Motor neuron (in vitro differentiated cells): ENCODE measurements at regions not wholly inside any gene's neighbourhood (a gene's known extent, or its start where the extent isn't known, plus 50 kb on each side); places are given as distances from the start of the nearest gene placed in this dataset.
"Not testable (repeated sequence)": the region's sequence is repeated elsewhere in the genome, so short reads cannot be mapped to it uniquely, and the experiment has no call there.

ENCODE experiments used
- ATAC-seq, 8 experiments: fragments of 200-7000 bp; cut with Tn5 transposase; replicated peaks in 6 of 8; 2 replicates each; pipeline ENCODE4 v1.8.0; 2021; ENCODE audit warnings: mild to moderate bottlenecking in 8 of 8, moderate library complexity in 8 of 8
- H3K27ac ChIP-seq, 2 donors: fragments of 250-450 bp; sonication (Bioruptor Pico); 2 replicates each; pipeline ENCODE4 v1.9.0; 2021; ENCODE audit warnings: antibody characterized with exemption in 2 of 2, mild to moderate bottlenecking in 2 of 2, moderate library complexity in 1 of 2
- H3K4me1 ChIP-seq, 2 donors: fragments of 250-450 bp; sonication (Bioruptor Pico); replicated peaks in 1 of 2; 2 replicates each; pipeline ENCODE4 v1.6.1; 2021; ENCODE audit warnings: antibody characterized with exemption in 2 of 2, mild to moderate bottlenecking in 2 of 2, moderate library complexity in 1 of 2
- H3K4me3 ChIP-seq, 5 donors: fragments of 250-450 bp; sonication (Bioruptor Pico); 2 replicates each; pipeline ENCODE4 v1.9.0; 2021; ENCODE audit warnings: antibody characterized with exemption in 5 of 5, mild to moderate bottlenecking in 5 of 5, moderate library complexity in 4 of 5
- WGBS, 10 experiments: fragments of 450-650 bp; shearing (Covaris generic); methylation state at CpG; one replicate each; pipeline ENCODE4 v1.0.0; 2022; 5-methylcytosine and 5-hydroxymethylcytosine counted together
- in situ Hi-C, 9 experiments: fragments of 400-800 bp; cut with MboI; loops; one replicate each; pipeline ENCODE4 v1.15.0; 2021; ENCODE audit warnings: low sequenced_read_pairs in 9 of 9, low pct_unique_long_range_greater_than_20kb in 2 of 9; ENCODE audit not compliant: unreplicated experiment in 9 of 9

DNA sequence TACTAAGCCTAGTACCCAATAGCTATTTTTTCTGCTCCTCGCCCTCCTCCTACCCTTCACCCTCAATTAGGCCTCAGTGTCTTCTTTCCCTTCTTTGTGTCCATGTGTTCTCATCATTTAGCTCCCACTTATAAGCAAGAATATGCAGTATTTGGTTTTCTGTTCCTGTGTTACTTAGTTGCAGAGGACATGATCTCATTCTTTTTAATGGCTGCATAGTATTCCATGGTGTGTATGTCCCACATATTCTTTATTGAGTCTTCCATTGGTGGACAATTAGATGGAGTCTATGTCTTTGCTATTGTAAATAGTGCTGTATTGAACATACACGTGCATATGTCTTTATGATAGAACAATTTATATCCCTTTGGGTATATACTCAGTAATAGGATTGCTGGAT is 106.9 kb upstream of the NR5A2 start:
- no peaks in the 10 kb centered on the region for H3K4me1 ChIP-seq
- ATAC-seq: no peak
- H3K27ac ChIP-seq: no peak overlapping the region
- H3K4me3 ChIP-seq: no peak overlapping the region
- 45 to 100% (median 92%) methylated on average over 1 to 2 of the region's 2 CpGs for WGBS, 10 experiments
- in situ Hi-C loops: no loop called here

- no peak overlapping the region for H3K4me3 ChIP-seq
- WGBS, 10 experiments: 0 to 93% (median 79%) methylated on average over 1 to 3 of the region's 3 CpGs; no CpG with 5 or more reads in 2 of the 10 experiments
- H3K27ac ChIP-seq: no peak overlapping the region
- ATAC-seq: no peak
- no peaks in the 10 kb centered on the region for H3K4me1 ChIP-seq
- in situ Hi-C loops: loop anchor here in 1 of 9 experiments (25.0 kb wide), 1 partner anchor 108 kb away; the partner anchor contains the start of gene NR5A2
Measured at GRCh38 chr1:199929556-199929955, 98.0 kb upstream of the NR5A2 start.

- WGBS, 10 experiments: 100% methylated on average over 1 to 2 of the region's 5 CpGs; no CpG with 5 or more reads in 7 of the 10 experiments
- not testable (repeated sequence) for ATAC-seq, H3K4me1 ChIP-seq, H3K27ac ChIP-seq, H3K4me3 ChIP-seq
- in situ Hi-C loops: loop anchor here in 1 of 9 experiments (25.0 kb wide), 1 partner anchor 107 kb away; the partner anchor contains the start of gene NR5A2
Measured at GRCh38 chr1:199930067-199930466, 97.4 kb upstream of the NR5A2 start.

DNA sequence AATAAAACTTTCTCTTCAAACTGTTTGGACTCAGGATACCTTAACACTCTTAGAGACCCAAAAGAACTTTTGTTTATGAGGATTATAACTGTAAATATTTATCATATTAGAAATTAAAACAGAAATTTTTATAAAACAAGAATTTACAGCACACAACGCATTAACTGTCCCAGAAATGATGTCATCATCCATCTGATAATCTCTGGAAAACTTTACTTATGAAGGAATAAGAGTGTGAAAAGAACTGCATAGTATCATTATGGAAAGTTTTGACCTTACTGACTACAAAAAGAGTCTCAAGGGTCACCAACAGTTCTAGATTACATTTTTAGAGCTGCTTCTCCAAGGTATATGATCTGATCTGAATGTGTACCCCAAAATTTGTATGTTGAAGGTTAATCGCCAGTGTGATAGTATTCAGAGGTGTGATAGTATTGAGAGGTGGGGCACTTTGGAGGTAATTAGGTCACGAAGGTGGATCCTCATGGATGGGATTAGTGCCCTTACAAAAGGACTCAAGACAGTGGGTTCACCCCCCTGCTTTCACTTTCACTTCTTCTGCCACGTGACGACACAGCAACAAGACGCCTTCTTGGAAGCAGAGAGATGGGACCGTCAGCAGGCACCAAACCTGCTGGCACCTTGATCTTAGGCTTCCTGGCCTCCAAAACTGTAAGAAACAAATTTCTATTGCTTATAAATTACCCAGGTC is 95.7 kb upstream of the NR5A2 start:
- H3K4me1 ChIP-seq: no peaks in the 10 kb centered on the region
- H3K27ac ChIP-seq: no peak overlapping the region
- ATAC-seq: peak in 1 of 8 experiments; percentile 84
- in situ Hi-C loops: loop anchor here in 1 of 9 experiments (25.0 kb wide), 1 partner anchor 105 kb away; the partner anchor contains the start of gene NR5A2
- 0 to 100% (median 87%) methylated on average over 2 to 7 of the region's 7 CpGs for WGBS, 10 experiments
- H3K4me3 ChIP-seq: no peak overlapping the region

DNA sequence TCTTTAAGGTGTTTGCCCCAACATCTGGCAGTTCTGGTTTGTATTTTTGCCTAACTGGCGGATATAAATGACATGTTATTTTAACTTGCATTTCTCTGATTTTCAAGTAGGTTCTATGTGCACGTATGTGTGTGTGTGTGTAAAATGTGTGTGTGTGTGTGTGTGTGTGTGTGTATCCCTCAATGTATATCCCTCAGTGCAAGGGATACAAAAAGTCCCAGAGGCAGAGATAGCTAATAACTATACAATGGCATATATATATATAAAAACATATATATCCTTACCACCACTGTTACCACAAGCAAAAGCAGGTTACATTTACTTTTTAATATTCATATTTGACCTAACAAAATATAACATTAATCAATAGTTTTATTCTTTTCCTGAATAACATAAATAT is 95.0 kb upstream of the NR5A2 start:
- in situ Hi-C loops: loop anchor here in 1 of 9 experiments (25.0 kb wide), 1 partner anchor 105 kb away; the partner anchor contains the start of gene NR5A2
- ATAC-seq: no peak
- H3K27ac ChIP-seq: no peak overlapping the region
- no peaks in the 10 kb centered on the region for H3K4me1 ChIP-seq
- 33 to 100% (median 77%) methylated on average over 1 to 2 of the region's 2 CpGs; no CpG with 5 or more reads in 4 of the 10 experiments for WGBS, 10 experiments
- H3K4me3 ChIP-seq: no peak overlapping the region

DNA sequence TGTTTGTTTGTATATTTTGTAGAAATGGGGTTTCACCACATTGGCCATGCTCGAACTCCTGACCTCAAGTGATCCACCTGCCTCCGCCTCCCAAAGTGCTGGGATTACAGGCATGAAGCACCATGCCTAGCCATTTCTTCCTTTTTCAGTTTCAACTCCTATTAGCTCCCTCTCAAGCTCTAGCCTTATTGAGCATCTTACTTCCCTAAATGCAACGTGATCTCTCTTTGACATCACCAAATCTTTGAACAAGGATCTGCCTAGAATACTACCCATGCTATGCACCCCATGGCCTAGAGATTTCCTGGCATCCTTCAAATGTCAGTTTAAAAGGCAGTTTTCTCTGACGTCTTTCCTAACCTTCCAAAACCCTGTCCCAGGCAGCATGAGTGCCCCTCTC is 91.1 kb upstream of the NR5A2 start:
- Histone ChIP-seq H3K4me1 (no peaks in the 10 kb centered on the region), H3K27ac (no peak overlapping the region), H3K4me3 (no peak overlapping the region)
- ATAC-seq: no peak
- 0 to 97% (median 79%) methylated on average over 1 to 4 of the region's 4 CpGs; no CpG with 5 or more reads in 1 of the 10 experiments for WGBS, 10 experiments
- in situ Hi-C loops: loop anchor here in 1 of 9 experiments (25.0 kb wide), 1 partner anchor 101 kb away; the partner anchor contains the start of gene NR5A2

- Histone ChIP-seq H3K4me3 (no peak overlapping the region), H3K4me1 (no peaks in the 10 kb centered on the region), H3K27ac (no peak overlapping the region)
- ATAC-seq: no peak
- WGBS, 10 experiments: 50 to 100% (median 87%) methylated on average over 1 to 4 of the region's 4 CpGs; no CpG with 5 or more reads in 1 of the 10 experiments
- in situ Hi-C loops: loop anchor here in 1 of 9 experiments (25.0 kb wide), 1 partner anchor 100 kb away; the partner anchor contains the start of gene NR5A2
Measured at GRCh38 chr1:199937161-199937560, 90.3 kb upstream of the NR5A2 start.

DNA sequence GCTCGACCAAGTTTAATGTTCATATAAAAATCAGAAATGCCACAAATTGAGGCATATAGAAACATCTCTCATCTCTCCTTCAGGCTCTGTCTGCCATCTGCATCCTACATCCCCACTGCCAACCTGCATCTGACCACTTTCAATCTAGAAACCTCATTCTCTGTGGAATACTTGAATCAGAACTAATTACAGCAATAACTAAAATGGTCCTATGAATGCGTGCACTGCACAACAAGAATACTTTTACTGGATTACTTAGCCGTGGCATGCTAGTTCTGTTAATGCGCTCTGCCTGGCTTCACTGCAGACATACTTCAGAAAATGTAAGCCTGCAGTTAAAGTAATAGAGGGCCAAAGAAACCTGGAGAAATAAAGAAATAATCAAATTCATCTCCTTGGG is 89.8 kb upstream of the NR5A2 start:
- H3K27ac ChIP-seq: no peak overlapping the region
- WGBS, 10 experiments: 20 to 100% (median 89%) methylated on average over 1 to 4 of the region's 4 CpGs
- in situ Hi-C loops: loop anchor here in 1 of 9 experiments (25.0 kb wide), 1 partner anchor 100 kb away; the partner anchor contains the start of gene NR5A2
- no peaks in the 10 kb centered on the region for H3K4me1 ChIP-seq
- no peak overlapping the region for H3K4me3 ChIP-seq
- ATAC-seq: no peak

- in situ Hi-C loops: loop anchor here in 1 of 9 experiments (25.0 kb wide), 1 partner anchor 92 kb away; the partner anchor contains the start of gene NR5A2
- no peak overlapping the region for H3K4me3 ChIP-seq
Measured at GRCh38 chr1:199944986-199945385, 82.5 kb upstream of the NR5A2 start.

DNA sequence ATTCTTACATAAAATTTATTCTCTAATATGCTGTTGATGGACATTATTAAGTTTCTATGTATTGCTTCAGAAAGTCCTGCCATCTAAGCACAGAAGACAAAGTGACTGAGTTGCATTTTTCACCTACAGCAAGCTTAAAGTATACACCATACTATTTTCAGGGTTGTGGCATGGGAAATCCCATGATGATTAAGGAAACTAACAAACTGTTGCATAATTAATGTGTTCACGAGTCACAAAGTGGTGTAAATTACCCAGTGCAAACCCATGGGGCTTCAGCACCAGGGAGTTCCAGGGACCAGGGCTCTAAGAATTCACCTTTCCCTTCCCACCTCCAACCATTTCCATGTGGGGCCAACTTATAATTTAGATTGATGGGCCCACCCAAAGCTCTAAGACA is 81.9 kb upstream of the NR5A2 start:
- H3K4me1 ChIP-seq: no peaks in the 10 kb centered on the region
- in situ Hi-C loops: loop anchor here in 1 of 9 experiments (25.0 kb wide), 1 partner anchor 92 kb away; the partner anchor contains the start of gene NR5A2
- no peak for ATAC-seq

More at GRCh38 chr1:199944986-199945385, 82.5 kb upstream of the NR5A2 start:
- ATAC-seq: no peak
- Histone ChIP-seq H3K27ac (no peak overlapping the region), H3K4me1 (no peaks in the 10 kb centered on the region)
- 0 to 100% (median 57%) methylated on average over 1 to 3 of the region's 3 CpGs for WGBS, 10 experiments

DNA sequence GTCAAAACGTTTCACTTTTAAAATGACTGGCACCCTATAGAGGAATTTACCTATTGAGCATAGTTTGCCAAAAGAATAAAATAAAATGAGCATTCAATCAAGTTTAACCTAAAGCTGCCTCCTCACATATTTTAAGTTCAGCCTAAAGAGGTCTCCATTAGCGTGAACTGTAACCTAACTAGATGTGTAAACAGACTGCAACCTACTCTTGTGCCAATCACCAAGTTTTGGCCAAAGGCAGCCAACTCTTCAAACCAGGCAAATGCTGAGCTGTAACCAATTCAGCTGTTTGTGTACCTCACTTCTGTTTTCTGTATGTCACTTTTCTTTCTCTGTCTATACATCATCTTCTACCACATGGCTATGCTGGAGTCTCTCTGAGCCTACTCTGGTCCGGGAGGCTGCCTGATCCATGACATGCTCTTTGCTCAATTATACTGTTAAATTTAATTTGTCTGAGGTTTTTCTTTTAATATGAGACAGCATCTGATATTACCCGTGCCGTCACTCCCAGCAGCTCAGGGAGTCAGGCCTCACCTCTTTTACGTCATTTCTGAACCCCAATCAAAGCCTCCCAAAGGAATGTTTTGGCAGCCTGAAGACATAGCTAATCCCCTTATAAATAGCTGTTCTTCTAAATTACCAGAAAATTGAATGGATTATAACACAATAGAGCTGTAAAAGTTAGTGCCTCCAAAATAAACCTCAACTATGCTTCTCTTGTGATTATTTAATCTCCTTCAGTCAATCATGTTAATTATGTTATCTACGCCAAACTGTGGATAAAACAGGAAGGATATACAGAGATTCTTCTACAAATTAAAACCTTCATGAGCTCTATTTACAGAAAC is 81.0 kb upstream of the NR5A2 start:
- no peaks in the 10 kb centered on the region for H3K4me1 ChIP-seq
- peak in 1 of 8 experiments; percentile 43 for ATAC-seq
- in situ Hi-C loops: loop anchor here in 1 of 9 experiments (25.0 kb wide), 1 partner anchor 91 kb away; the partner anchor contains the start of gene NR5A2
- 47 to 100% (median 83%) methylated on average over 2 to 7 of the region's 7 CpGs for WGBS, 10 experiments
- H3K27ac ChIP-seq: no peak overlapping the region
- H3K4me3 ChIP-seq: no peak overlapping the region

More for the DNA sequence above, 81.9 kb upstream of the NR5A2 start:
- no peak overlapping the region for H3K4me3 ChIP-seq
- WGBS, 10 experiments: 67 to 85% (median 69%) methylated on average over 1 of the region's 1 CpG; no CpG with 5 or more reads in 6 of the 10 experiments
- no peak overlapping the region for H3K27ac ChIP-seq

- Histone ChIP-seq H3K4me3 (no peak overlapping the region), H3K27ac (no peak overlapping the region), H3K4me1 (no peaks in the 10 kb centered on the region)
- peak in 2 of 8 experiments; percentile 39 to 46 for ATAC-seq
- 60 to 100% (median 92%) methylated on average over 3 to 5 of the region's 5 CpGs for WGBS, 10 experiments
- in situ Hi-C loops: loop anchor here in 1 of 9 experiments (25.0 kb wide), 1 partner anchor 89 kb away; the partner anchor contains the start of gene NR5A2
Measured at GRCh38 chr1:199948587-199949280, 78.8 kb upstream of the NR5A2 start.
